ENCODE measurements at regions not wholly inside any gene's neighbourhood (a gene's known extent, or its start where the extent isn't known, plus 50 kb on each side); places are given as distances from the start of the nearest gene placed in this dataset.
"Not testable (repeated sequence)": the region's sequence is repeated elsewhere in the genome, so short reads cannot be mapped to it uniquely, and the experiment has no call there.

GRCh38 chr12:42908712-42909111 lies 319.2 kb upstream of the PRICKLE1 start:
- Histone ChIP-seq H3K23ac (ENCODE audit: insufficient read length, low read depth, low read length) (no peak overlapping the region), H2BK15ac (ENCODE audit: low read depth, low read length) (no peak overlapping the region), H3K27me3 (ENCODE audit: insufficient read depth, low read length) (no peaks in the 10 kb centered on the region), H4K91ac (ENCODE audit: insufficient read length, low read depth, low read length) (no peak overlapping the region), H3K27ac (ENCODE audit: insufficient read length, low read depth, low read length) (no peak overlapping the region), H2BK5ac (ENCODE audit: insufficient read length, low read length) (no peak overlapping the region), H4K20me1 (ENCODE audit: control insufficient read depth, insufficient read depth, insufficient read length) (no peaks in the 10 kb centered on the region), H2BK20ac (ENCODE audit: low read depth, low read length, poor library complexity, severe bottlenecking) (no peak overlapping the region), H3K56ac (ENCODE audit: insufficient read length, low read depth, low read length) (no peak overlapping the region), H3K4ac (ENCODE audit: low read depth, low read length) (no peak overlapping the region), H2BK120ac (ENCODE audit: low read depth, low read length, poor library complexity, severe bottlenecking) (no peak overlapping the region), H3K14ac (ENCODE audit: insufficient read depth, low read length) (no peak overlapping the region), H3T11ph (ENCODE audit: low read length) (no peak overlapping the region), H2AFZ (ENCODE audit: low read length) (no peak overlapping the region), H3K79me2 (ENCODE audit: insufficient read depth, low read length) (no peaks in the 10 kb centered on the region), H4K8ac (replicated peaks; ENCODE audit: insufficient read length, low read depth, low read length) (no peak overlapping the region), H3K9me3 (ENCODE audit: control insufficient read depth, low read depth, low read length) (no peaks in the 10 kb centered on the region), H3K4me1 (ENCODE audit: insufficient read depth, low read length) (no peaks in the 10 kb centered on the region), H3K9ac (ENCODE audit: extremely low read depth, insufficient read length, low read length) (no peak overlapping the region), H2AK5ac (ENCODE audit: insufficient read length, low read length) (no peak overlapping the region), H3K4me2 (ENCODE audit: insufficient read depth, insufficient read length, low read length) (no peak overlapping the region), H3K23me2 (ENCODE audit: insufficient read length, low read depth, low read length, poor library complexity, severe bottlenecking) (no peaks in the 10 kb centered on the region), H2BK12ac (ENCODE audit: insufficient read length, low read depth, low read length) (no peak overlapping the region), H3K18ac (ENCODE audit: insufficient read length, low read depth, low read length) (no peak overlapping the region), H3K79me1 (ENCODE audit: insufficient read depth, low read depth, low read length, poor library complexity, severe bottlenecking) (no peaks in the 10 kb centered on the region), H4K5ac (ENCODE audit: insufficient read length, low read depth, low read length) (no peak overlapping the region)
- WGBS (ENCODE audit: extremely low coverage, insufficient read length, low lambda C conversion rate) = no CpG with 5 or more reads among the region's 6 CpGs
- Mint-ChIP-seq H3K9me3 (peaks cover 5 to 12% of the 10 kb centered on the region in 2 experiments; a peak in 4 of 5 replicates), H3K4me1 (no peaks in the 10 kb centered on the region), H3K27ac (no peak overlapping the region), H3K27me3 (ENCODE audit: low read depth) (no peaks in the 10 kb centered on the region), H3K36me3 (ENCODE audit: insufficient read depth in 1 of 3, low read depth in 3 of 3) (peaks cover 0 to 9% (median 0%) of the 10 kb centered on the region in 3 experiments; a peak in 3 of 7 replicates), H3K4me3 (no peak overlapping the region)
- no peak for TF ChIP-seq CTCF (conservative IDR thresholded peaks at IDR 0.05)
- DNase-seq = no peak

- H4K20me1 ChIP-seq (ENCODE audit: control insufficient read depth, insufficient read depth, insufficient read length); H3K27ac Mint-ChIP-seq; H3K36me3 Mint-ChIP-seq (ENCODE audit: insufficient read depth in 1 of 3, low read depth in 3 of 3); H3K4me1 Mint-ChIP-seq; H3K4me3 Mint-ChIP-seq; H2BK120ac ChIP-seq (ENCODE audit: low read depth, low read length, poor library complexity, severe bottlenecking); H2BK5ac ChIP-seq (ENCODE audit: insufficient read length, low read length); H3K9ac ChIP-seq (ENCODE audit: extremely low read depth, insufficient read length, low read length); H3T11ph ChIP-seq (ENCODE audit: low read length); H4K91ac ChIP-seq (ENCODE audit: insufficient read length, low read depth, low read length); H3K79me2 ChIP-seq (ENCODE audit: insufficient read depth, low read length); H3K9me3 ChIP-seq (ENCODE audit: control insufficient read depth, low read depth, low read length); H3K23ac ChIP-seq (ENCODE audit: insufficient read length, low read depth, low read length); H3K18ac ChIP-seq (ENCODE audit: insufficient read length, low read depth, low read length); H3K4me2 ChIP-seq (ENCODE audit: insufficient read depth, insufficient read length, low read length); H4K8ac ChIP-seq (replicated peaks; ENCODE audit: insufficient read length, low read depth, low read length); H2AK5ac ChIP-seq (ENCODE audit: insufficient read length, low read length); H3K23me2 ChIP-seq (ENCODE audit: insufficient read length, low read depth, low read length, poor library complexity, severe bottlenecking); H3K56ac ChIP-seq (ENCODE audit: insufficient read length, low read depth, low read length); H4K5ac ChIP-seq (ENCODE audit: insufficient read length, low read depth, low read length); H2BK12ac ChIP-seq (ENCODE audit: insufficient read length, low read depth, low read length); H3K4ac ChIP-seq (ENCODE audit: low read depth, low read length); H3K27ac ChIP-seq (ENCODE audit: insufficient read length, low read depth, low read length); H3K4me1 ChIP-seq (ENCODE audit: insufficient read depth, low read length); H2BK15ac ChIP-seq (ENCODE audit: low read depth, low read length); H2AFZ ChIP-seq (ENCODE audit: low read length); H3K79me1 ChIP-seq (ENCODE audit: insufficient read depth, low read depth, low read length, poor library complexity, severe bottlenecking); H3K14ac ChIP-seq (ENCODE audit: insufficient read depth, low read length); DNase-seq; H2BK20ac ChIP-seq (ENCODE audit: low read depth, low read length, poor library complexity, severe bottlenecking); H3K27me3 Mint-ChIP-seq (ENCODE audit: low read depth); H3K27me3 ChIP-seq (ENCODE audit: insufficient read depth, low read length): not testable (repeated sequence)
- no CpG with 5 or more reads among the region's 2 CpGs for WGBS (ENCODE audit: extremely low coverage, insufficient read length, low lambda C conversion rate)
- peaks cover 5 to 12% of the 10 kb centered on the region in 2 experiments; a peak in 4 of 5 replicates for H3K9me3 Mint-ChIP-seq
Measured at GRCh38 chr12:42906801-42907200, 317.3 kb upstream of the PRICKLE1 start.
